B cell (primary cell): ENCODE measurements at regions not wholly inside any gene's neighbourhood (a gene's known extent, or its start where the extent isn't known, plus 50 kb on each side); places are given as distances from the start of the nearest gene placed in this dataset.

Experiments used
- ATAC-seq: fragments of 200-7000 bp; cut with Tn5 transposase; one replicate; pipeline ENCODE4 v1.10.0; 2021; ENCODE audit warnings: low read depth, mild to moderate bottlenecking, moderate number of reproducible peaks, moderate library complexity
- CTCF ChIA-PET: fragments of 350-600 bp; sonication (Branson Sonifier 250); formaldehyde crosslinking; loops from one replicate; lab custom pipeline; 2021; ENCODE audit warnings: antibody characterized with exemption, inconsistent platforms; lab: Charles Lee
- POLR2A ChIA-PET: fragments of 350-600 bp; sonication (Branson Sonifier 250); formaldehyde crosslinking; loops from one replicate; lab custom pipeline; 2021; ENCODE audit warnings: antibody characterized with exemption; lab: Charles Lee
- DNase-seq: peaks from one replicate; pipeline ENCODE4 v3.0.0; 2013
- H2AFZ ChIP-seq: 2 replicates; pipeline ENCODE4 v1.6.1; 2012; ENCODE audit warnings: mild to moderate bottlenecking, low read depth, low read length; ENCODE audit not compliant: insufficient read depth, poor library complexity, severe bottlenecking
- H3K27ac ChIP-seq, 2 donors: 1 replicate in 1 of 2; 2 replicates in 1 of 2; pipeline ENCODE4 v1.5.1; 2012 to 2013; ENCODE audit warnings: low read length in 2 of 2, mild to moderate bottlenecking in 2 of 2, moderate library complexity in 1 of 2
- H3K27me3 ChIP-seq, 4 experiments: fragments of 200-600 bp in 1 of 4; sonication (generic) in 1 of 4; replicated peaks in 1 of 4; 1 replicate in 2 of 4; 2 replicates in 2 of 4; pipeline versions ENCODE4 v1.6.1 to v1.7.0; 2013 to 2016; ENCODE audit warnings: low read length in 3 of 4, mild to moderate bottlenecking in 2 of 4, mixed read lengths in 1 of 4, moderate library complexity in 1 of 4; ENCODE audit not compliant: insufficient read depth in 4 of 4, control insufficient read depth in 3 of 4; ENCODE audit errors: control extremely low read depth in 1 of 4
- H3K36me3 ChIP-seq, 2 experiments: replicated peaks in 1 of 2; 1 replicate in 1 of 2; 2 replicates in 1 of 2; pipeline versions ENCODE4 v1.6.1 to v1.7.1; 2013; ENCODE audit warnings: low read length in 1 of 2; ENCODE audit not compliant: insufficient read depth in 2 of 2, control insufficient read depth in 1 of 2; ENCODE audit errors: control extremely low read depth in 1 of 2, extremely low read depth in 1 of 2
- H3K4me1 ChIP-seq, 2 donors: fragments of 200-600 bp in 1 of 2; sonication (generic) in 1 of 2; 1 replicate in 1 of 2; 2 replicates in 1 of 2; pipeline versions ENCODE4 v1.5.1 to v1.6.1; 2013 to 2017; ENCODE audit warnings: low read length in 2 of 2; ENCODE audit not compliant: control insufficient read depth in 2 of 2, insufficient read depth in 2 of 2
- H3K4me2 ChIP-seq: replicated peaks from 2 replicates; pipeline ENCODE3; 2012; ENCODE audit warnings: mild to moderate bottlenecking, low read depth, low read length; ENCODE audit not compliant: poor library complexity, severe bottlenecking
- H3K4me3 ChIP-seq, 5 experiments: fragments of 200-600 bp in 1 of 5; sonication (generic) in 1 of 5; 1 replicate in 3 of 5; 2 replicates in 2 of 5; pipeline versions ENCODE4 v1.5.1 to v1.7.0; 2011 to 2016; ENCODE audit warnings: low read length in 4 of 5, mild to moderate bottlenecking in 4 of 5, low read depth in 2 of 5, control low read depth in 1 of 5, moderate library complexity in 1 of 5; ENCODE audit not compliant: insufficient read depth in 1 of 5; ENCODE audit errors: control extremely low read depth in 1 of 5, extremely low read depth in 1 of 5
- H3K79me2 ChIP-seq: fragments of 200-600 bp; sonication (generic); one replicate; pipeline ENCODE4 v1.6.0; 2016; ENCODE audit warnings: low read length; ENCODE audit not compliant: control insufficient read depth, insufficient read depth
- H3K9ac ChIP-seq: fragments of 200-600 bp; sonication (generic); 2 replicates; pipeline ENCODE4 v1.6.1; 2017; ENCODE audit warnings: mild to moderate bottlenecking, low read length, moderate library complexity
- H3K9me3 ChIP-seq, 3 donors: one replicate each; pipeline versions ENCODE4 v1.6.1 to v1.7.1; 2013; ENCODE audit warnings: low read length in 2 of 3; ENCODE audit not compliant: control insufficient read depth in 2 of 3, insufficient read depth in 1 of 3; ENCODE audit errors: control extremely low read depth in 1 of 3
- H4K20me1 ChIP-seq: 2 replicates; pipeline ENCODE4 v1.6.0; 2012; ENCODE audit warnings: mild to moderate bottlenecking, low read length; ENCODE audit not compliant: insufficient read depth, control insufficient read depth, poor library complexity, severe bottlenecking
- H3K27ac Mint-ChIP-seq: one replicate; pipeline ENCODE4 v1.8.0; 2021; ENCODE audit warnings: mixed read lengths
- H3K27me3 Mint-ChIP-seq: one replicate; pipeline ENCODE4 v1.8.0; 2021; ENCODE audit warnings: mixed read lengths
- H3K4me1 Mint-ChIP-seq: one replicate; pipeline ENCODE4 v1.8.0; 2021; ENCODE audit warnings: mixed read lengths
- H3K4me3 Mint-ChIP-seq: one replicate; pipeline ENCODE4 v1.8.0; 2021; ENCODE audit warnings: mixed read lengths
- H3K9me3 Mint-ChIP-seq: one replicate; pipeline ENCODE4 v1.8.0; 2022; ENCODE audit warnings: mixed read lengths; ENCODE audit not compliant: insufficient read depth
- EZH2 ChIP-seq: IDR thresholded peaks from 2 replicates; pipeline ENCODE4 v1.6.1; 2012; ENCODE audit warnings: borderline replicate concordance, low read depth, mild to moderate bottlenecking, moderate library complexity, low read length; ENCODE audit not compliant: insufficient read depth, poor library complexity, severe bottlenecking
- WGBS: methylation state at CpG from one replicate; pipeline ENCODE4 v1.1.5; 2013; ENCODE audit warnings: missing lambda C conversion rate; ENCODE audit not compliant: insufficient coverage; 5-methylcytosine and 5-hydroxymethylcytosine counted together
- intact Hi-C: fragments of 100-400 bp; cut with micrococcal nuclease; formaldehyde crosslinking; loops from one replicate; pipeline ENCODE4 v1.10.0; 2022
- TF ChIP-seq, protein P1 (sequence below): fragments of 200-600 bp; IDR thresholded peaks from one replicate; pipeline ENCODE4 v1.8.0; 2022; ENCODE audit warnings: antibody characterized with exemption, mild to moderate bottlenecking

- DNase-seq, result no peak
- Histone ChIP-seq H3K9me3 (no peaks in the 10 kb centered on the region), H2AFZ (no peak overlapping the region), H3K36me3 (no peaks in the 10 kb centered on the region), H3K4me2 (no peak overlapping the region), H3K27ac (no peak overlapping the region), H3K27me3 (no peaks in the 10 kb centered on the region), H4K20me1 (no peaks in the 10 kb centered on the region), H3K4me3 (no peak overlapping the region), H3K79me2 (no peaks in the 10 kb centered on the region), H3K4me1 (no peaks in the 10 kb centered on the region), H3K9ac (no peak overlapping the region)
- TF ChIP-seq EZH2, result no peak
- TF ChIP-seq, protein P1, sequence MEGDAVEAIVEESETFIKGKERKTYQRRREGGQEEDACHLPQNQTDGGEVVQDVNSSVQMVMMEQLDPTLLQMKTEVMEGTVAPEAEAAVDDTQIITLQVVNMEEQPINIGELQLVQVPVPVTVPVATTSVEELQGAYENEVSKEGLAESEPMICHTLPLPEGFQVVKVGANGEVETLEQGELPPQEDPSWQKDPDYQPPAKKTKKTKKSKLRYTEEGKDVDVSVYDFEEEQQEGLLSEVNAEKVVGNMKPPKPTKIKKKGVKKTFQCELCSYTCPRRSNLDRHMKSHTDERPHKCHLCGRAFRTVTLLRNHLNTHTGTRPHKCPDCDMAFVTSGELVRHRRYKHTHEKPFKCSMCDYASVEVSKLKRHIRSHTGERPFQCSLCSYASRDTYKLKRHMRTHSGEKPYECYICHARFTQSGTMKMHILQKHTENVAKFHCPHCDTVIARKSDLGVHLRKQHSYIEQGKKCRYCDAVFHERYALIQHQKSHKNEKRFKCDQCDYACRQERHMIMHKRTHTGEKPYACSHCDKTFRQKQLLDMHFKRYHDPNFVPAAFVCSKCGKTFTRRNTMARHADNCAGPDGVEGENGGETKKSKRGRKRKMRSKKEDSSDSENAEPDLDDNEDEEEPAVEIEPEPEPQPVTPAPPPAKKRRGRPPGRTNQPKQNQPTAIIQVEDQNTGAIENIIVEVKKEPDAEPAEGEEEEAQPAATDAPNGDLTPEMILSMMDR, result no peak
- H3K4me3 Mint-ChIP-seq, result no peak overlapping the region
- no peaks in the 10 kb centered on the region for H3K9me3 Mint-ChIP-seq
- ATAC-seq, result no peak
- H3K4me1 Mint-ChIP-seq, result no peaks in the 10 kb centered on the region
- no peak overlapping the region for H3K27ac Mint-ChIP-seq
- WGBS, result no CpG with 5 or more reads among the region's 1 CpG
- H3K27me3 Mint-ChIP-seq, result no peaks in the 10 kb centered on the region
- ChIA-PET CTCF (no interaction called here), POLR2A (no interaction called here)
- intact Hi-C loops, result no loop called here
Observed at GRCh38 chr15:35161694-35162093, 76.6 kb upstream of the NANOGP8 start.

GRCh38 chr15:35159170-35159569 lies 74.1 kb upstream of the NANOGP8 start:
- H3K4me2 ChIP-seq, result no peak overlapping the region
- DNase-seq, result no peak
- H3K4me1 ChIP-seq, result no peaks in the 10 kb centered on the region
- H3K27ac Mint-ChIP-seq, result no peak overlapping the region
- H3K4me3 Mint-ChIP-seq, result no peak overlapping the region
- no peaks in the 10 kb centered on the region for H3K27me3 Mint-ChIP-seq
- no peaks in the 10 kb centered on the region for H3K9me3 Mint-ChIP-seq
- ATAC-seq, result no peak
- TF ChIP-seq, protein P1, result no peak
- no peak for TF ChIP-seq EZH2
- no peaks in the 10 kb centered on the region for H3K36me3 ChIP-seq
- POLR2A ChIA-PET, result no interaction called here
- intact Hi-C loops, result no loop called here
- H3K79me2 ChIP-seq, result no peaks in the 10 kb centered on the region
- H3K9me3 ChIP-seq, result no peaks in the 10 kb centered on the region
- H3K27me3 ChIP-seq, result no peaks in the 10 kb centered on the region
- no peak overlapping the region for H3K4me3 ChIP-seq
- CTCF ChIA-PET, result interaction anchor here (1.4 kb wide), 1 partner anchor 80 kb away, joined by 3 read pairs; no protein-coding TSS in a partner anchor
- WGBS, result 50% methylated on average over 2 of the region's 2 CpGs
- no peak overlapping the region for H3K9ac ChIP-seq
- no peak overlapping the region for H3K27ac ChIP-seq
- H3K4me1 Mint-ChIP-seq, result no peaks in the 10 kb centered on the region
- no peak overlapping the region for H2AFZ ChIP-seq
- H4K20me1 ChIP-seq, result no peaks in the 10 kb centered on the region
